LNCaP clone FGC (cell line): ENCODE measurements at regions not wholly inside any gene's neighbourhood (a gene's known extent, or its start where the extent isn't known, plus 50 kb on each side); places are given as distances from the start of the nearest gene placed in this dataset.

Source experiments
- DNase-seq: peaks from one replicate; pipeline ENCODE4 v3.0.0-alpha.2; 2011; ENCODE audit warnings: low read depth
- H3K4me3 ChIP-seq: 2 replicates; pipeline ENCODE4 v1.5.1; 2011; ENCODE audit warnings: mild to moderate bottlenecking, low read depth, low read length, control low read depth
- CTCF ChIP-seq: IDR thresholded peaks from 2 replicates; pipeline ENCODE4 v1.5.1; 2012; ENCODE audit warnings: mild to moderate bottlenecking; ENCODE audit not compliant: control insufficient read depth, insufficient read depth; ENCODE audit errors: extremely low read depth

- no peak for TF ChIP-seq CTCF
- no peak for DNase-seq
- no peak overlapping the region for H3K4me3 ChIP-seq
Observed at GRCh38 chr10:44513591-44513990, 128.7 kb upstream of the CXCL12 start.

GRCh38 chr10:44516891-44517290 is 132.0 kb upstream of the CXCL12 start:
- TF ChIP-seq CTCF = no peak
- H3K4me3 ChIP-seq = no peak overlapping the region
- DNase-seq = no peak

GRCh38 chr10:44517635-44518034 is 132.7 kb upstream of the CXCL12 start:
- TF ChIP-seq CTCF = 0 out of 2 replicates have a peak, but pooled peaks have one; percentile 13
- no peak for DNase-seq

GRCh38 chr10:44519361-44519760 is 134.5 kb upstream of the CXCL12 start:
- no peak for DNase-seq
- TF ChIP-seq CTCF = no peak
- H3K4me3 ChIP-seq = no peak overlapping the region

More at GRCh38 chr10:44517635-44518034, 132.7 kb upstream of the CXCL12 start:
- H3K4me3 ChIP-seq = no peak overlapping the region

GRCh38 chr10:44520651-44521050 is 135.8 kb upstream of the CXCL12 start:
- H3K4me3 ChIP-seq = no peak overlapping the region
- no peak for DNase-seq
- TF ChIP-seq CTCF = no peak

GRCh38 chr10:44539178-44539577 is 154.3 kb upstream of the CXCL12 start:
- DNase-seq = no peak
- no peak for TF ChIP-seq CTCF
- no peak overlapping the region for H3K4me3 ChIP-seq

GRCh38 chr10:44552726-44553125 is 167.8 kb upstream of the CXCL12 start:
- no peak for TF ChIP-seq CTCF
- DNase-seq = no peak
- H3K4me3 ChIP-seq = no peak overlapping the region
